GM21360 (cell line): ENCODE measurements at regions not wholly inside any gene's neighbourhood (a gene's known extent, or its start where the extent isn't known, plus 50 kb on each side); places are given as distances from the start of the nearest gene placed in this dataset.
"Not testable (repeated sequence)": the region's sequence is repeated elsewhere in the genome, so short reads cannot be mapped to it uniquely, and the experiment has no call there.

Experiments used
- ATAC-seq: cut with Tn5 transposase; IDR thresholded peaks from one replicate; pipeline ENCODE4 v1.9.1; 2021; ENCODE audit warnings: mild to moderate bottlenecking, moderate library complexity; ENCODE audit not compliant: unreplicated experiment

GRCh38 chr6:168942646-168943045, 311.0 kb downstream of the THBS2 start:
- ATAC-seq: no peak

GRCh38 chr6:168941036-168941435, 312.6 kb downstream of the THBS2 start:
- ATAC-seq: no peak

- ATAC-seq: no peak
Measured at GRCh38 chr6:168939796-168940195, 313.9 kb downstream of the THBS2 start.

GRCh38 chr6:168939041-168939440, 314.6 kb downstream of the THBS2 start:
- ATAC-seq: no peak

GRCh38 chr6:168938546-168938945, 315.1 kb downstream of the THBS2 start:
- ATAC-seq: no peak

GRCh38 chr6:168937054-168937453, 316.6 kb downstream of the THBS2 start:
- ATAC-seq: no peak

GRCh38 chr6:168935628-168936010, 318.0 kb downstream of the THBS2 start:
- ATAC-seq: no peak

- no peak for ATAC-seq
Measured at GRCh38 chr6:168934660-168935627, 318.7 kb downstream of the THBS2 start.

- ATAC-seq: not testable (repeated sequence)
Measured at GRCh38 chr6:168932171-168932570, 321.5 kb downstream of the THBS2 start.

GRCh38 chr6:168931072-168931471, 322.6 kb downstream of the THBS2 start:
- not testable (repeated sequence) for ATAC-seq

- no peak for ATAC-seq
Measured at GRCh38 chr6:168929871-168930450, 323.7 kb downstream of the THBS2 start.

- ATAC-seq: no peak
Measured at GRCh38 chr6:168928012-168928411, 325.6 kb downstream of the THBS2 start.

- no peak for ATAC-seq
Measured at GRCh38 chr6:168927026-168927425, 326.6 kb downstream of the THBS2 start.

GRCh38 chr6:168926306-168926705, 327.3 kb downstream of the THBS2 start:
- no peak for ATAC-seq

- no peak for ATAC-seq
Measured at GRCh38 chr6:168925671-168926070, 328.0 kb downstream of the THBS2 start.

- no peak for ATAC-seq
Measured at GRCh38 chr6:168923171-168923570, 330.5 kb downstream of the THBS2 start.

- no peak for ATAC-seq
Measured at GRCh38 chr6:168922436-168922835, 331.2 kb downstream of the THBS2 start.

GRCh38 chr6:168920289-168920688, 333.4 kb downstream of the THBS2 start:
- ATAC-seq: no peak

- ATAC-seq: no peak
Measured at GRCh38 chr6:168919470-168920179, 334.0 kb downstream of the THBS2 start.

- ATAC-seq: no peak
Measured at GRCh38 chr6:168916576-168917211, 337.0 kb downstream of the THBS2 start.

- no peak for ATAC-seq
Measured at GRCh38 chr6:168915855-168916254, 337.8 kb downstream of the THBS2 start.
